HEK293 (cell line): ENCODE measurements at regions not wholly inside any gene's neighbourhood (a gene's known extent, or its start where the extent isn't known, plus 50 kb on each side); places are given as distances from the start of the nearest gene placed in this dataset.

ENCODE experiments used
- CTCF ChIA-PET: fragments of 350-600 bp; formaldehyde crosslinking; extraction: SDS; loops from one replicate; lab custom pipeline; 2021; ENCODE audit warnings: antibody characterized with exemption; lab: Yijun Ruan, JAX
- POLR2A ChIA-PET: fragments of 300-600 bp; formaldehyde crosslinking; extraction: SDS; loops from one replicate; lab custom pipeline; 2020; ENCODE audit warnings: antibody characterized with exemption, inconsistent platforms; lab: Yijun Ruan, JAX
- H3K27ac ChIP-seq: fragments of 200-500 bp; sonication (Bioruptor generic); 2 replicates; pipeline ENCODE4 v1.5.1; 2014; ENCODE audit warnings: low read depth, low read length, control low read depth, inconsistent platforms; ENCODE audit errors: extremely low read depth
- H3K36me3 ChIP-seq, 2 experiments: fragments of 200-500 bp in 1 of 2; sonication (Bioruptor generic) in 1 of 2; 1 replicate in 1 of 2; 2 replicates in 1 of 2; pipeline ENCODE4 v1.5.1; 2014 to 2017; ENCODE audit warnings: inconsistent platforms in 2 of 2, low read length in 2 of 2; ENCODE audit not compliant: control insufficient read depth in 2 of 2, insufficient read depth in 1 of 2
- H3K4me1 ChIP-seq: fragments of 200-500 bp; sonication (Bioruptor generic); 2 replicates; pipeline ENCODE4 v1.5.1; 2014; ENCODE audit warnings: mild to moderate bottlenecking, low read length, inconsistent platforms; ENCODE audit not compliant: control insufficient read depth, insufficient read depth
- H3K4me3 ChIP-seq: 2 replicates; pipeline ENCODE4 v1.5.1; 2011; ENCODE audit warnings: low read depth, mild to moderate bottlenecking, control low read depth, low read length, moderate library complexity
- H3K9me3 ChIP-seq: fragments of 200-500 bp; sonication (Bioruptor generic); 2 replicates; pipeline ENCODE4 v1.5.1; 2014; ENCODE audit warnings: low read depth, low read length, inconsistent platforms; ENCODE audit not compliant: control insufficient read depth, insufficient read depth
- FEZF1 ChIP-seq: fragments of 450-650 bp; formaldehyde crosslinking; IDR thresholded peaks from 2 replicates; pipeline ENCODE4 v1.5.1; 2016; ENCODE audit warnings: missing biosample characterization, missing genetic modification characterization
- HOXD13 ChIP-seq: sonication (generic); formaldehyde crosslinking; IDR thresholded peaks from 2 replicates; pipeline ENCODE4 v1.8.0; 2022; ENCODE audit warnings: missing genetic modification reagents, borderline replicate concordance
- PRDM6 ChIP-seq: fragments of 450-650 bp; formaldehyde crosslinking; IDR thresholded peaks from 2 replicates; pipeline ENCODE4 v1.5.1; 2017; ENCODE audit warnings: missing biosample characterization, missing genetic modification characterization
- REST ChIP-seq: fragments of 450-650 bp; formaldehyde crosslinking; IDR thresholded peaks from 2 replicates; pipeline ENCODE4 v1.5.1; 2016; ENCODE audit warnings: missing biosample characterization, missing genetic modification characterization
- TRIM28 ChIP-seq: IDR thresholded peaks from 2 replicates; pipeline ENCODE4 v1.6.1; 2011; ENCODE audit warnings: low read length, control low read depth, borderline replicate concordance
- ZBTB11 ChIP-seq: fragments of 450-650 bp; formaldehyde crosslinking; conservative IDR thresholded peaks from 2 replicates; pipeline ENCODE4 v1.5.1; 2016; ENCODE audit warnings: low read depth, missing biosample characterization, missing genetic modification characterization
- ZFHX2 ChIP-seq: fragments of 450-650 bp; formaldehyde crosslinking; conservative IDR thresholded peaks from 2 replicates; pipeline ENCODE4 v1.5.1; 2016; ENCODE audit warnings: missing biosample characterization, missing genetic modification characterization
- ZNF146 ChIP-seq: fragments of 450-650 bp; formaldehyde crosslinking; IDR thresholded peaks from 2 replicates; pipeline ENCODE4 v1.5.1; 2016; ENCODE audit warnings: missing biosample characterization, missing genetic modification characterization
- ZNF211 ChIP-seq: fragments of 450-650 bp; formaldehyde crosslinking; IDR thresholded peaks from 2 replicates; pipeline ENCODE4 v1.5.1; 2016; ENCODE audit warnings: low read depth, missing biosample characterization, missing genetic modification characterization
- ZNF366 ChIP-seq: fragments of 450-650 bp; formaldehyde crosslinking; conservative IDR thresholded peaks from 2 replicates; pipeline ENCODE4 v1.5.1; 2016; ENCODE audit warnings: missing biosample characterization, missing genetic modification characterization
- ZNF423 ChIP-seq: fragments of 450-650 bp; formaldehyde crosslinking; IDR thresholded peaks from 2 replicates; pipeline ENCODE4 v1.5.1; 2016; ENCODE audit warnings: missing biosample characterization, missing genetic modification characterization
- ZNF488 ChIP-seq: fragments of 450-650 bp; formaldehyde crosslinking; IDR thresholded peaks from 2 replicates; pipeline ENCODE4 v1.5.1; 2016; ENCODE audit warnings: missing biosample characterization, missing genetic modification characterization
- ZNF514 ChIP-seq: fragments of 450-650 bp; formaldehyde crosslinking; IDR thresholded peaks from 2 replicates; pipeline ENCODE4 v1.5.1; 2016; ENCODE audit warnings: missing biosample characterization, missing genetic modification characterization
- ZNF558 ChIP-seq: fragments of 450-650 bp; formaldehyde crosslinking; IDR thresholded peaks from 2 replicates; pipeline ENCODE4 v1.5.1; 2016; ENCODE audit warnings: missing biosample characterization, missing genetic modification characterization
- ZNF658 ChIP-seq: fragments of 450-650 bp; formaldehyde crosslinking; IDR thresholded peaks from 2 replicates; pipeline ENCODE4; 2016; ENCODE audit warnings: missing biosample characterization, missing genetic modification characterization
- ZNF776 ChIP-seq: fragments of 450-650 bp; formaldehyde crosslinking; IDR thresholded peaks from 2 replicates; pipeline ENCODE4 v1.5.0; 2017; ENCODE audit warnings: missing biosample characterization, missing genetic modification characterization, borderline replicate concordance

- TF ChIP-seq ZNF211 (tag by site-specific recombination) (no peak), ZNF558 (tag by site-specific recombination) (no peak), ZBTB11 (tag by site-specific recombination) (no peak), ZNF366 (tag by site-specific recombination) (no peak), PRDM6 (tag by site-specific recombination) (no peak)
These were observed 1016.9 kb upstream of the ALCAM start (continued) for GRCh38 chr3:104349836-104350235.

GRCh38 chr3:104353951-104354350, 1012.8 kb upstream of the ALCAM start:
- no peaks in the 10 kb centered on the region for H3K9me3 ChIP-seq
- H3K4me3 ChIP-seq = no peak overlapping the region
- CTCF ChIA-PET = no interaction called here
- POLR2A ChIA-PET = no interaction called here
- H3K36me3 ChIP-seq = no peaks in the 10 kb centered on the region
- H3K4me1 ChIP-seq = no peaks in the 10 kb centered on the region
- H3K27ac ChIP-seq = no peak overlapping the region
- TF ChIP-seq ZNF423 (tag by site-specific recombination) (no peak), ZNF146 (tag by site-specific recombination) (0 out of 2 replicates have a peak, but pooled peaks have one; percentile 4)

- no peak overlapping the region for H3K4me3 ChIP-seq
- H3K27ac ChIP-seq = no peak overlapping the region
- TF ChIP-seq ZNF514 (tag by site-specific recombination) (no peak), ZNF658 (tag by site-specific recombination) (no peak), ZNF776 (tag by site-specific recombination) (no peak), TRIM28 (no peak), FEZF1 (tag by site-specific recombination) (no peak), HOXD13 (CRISPR knock-in tag) (no peak), ZFHX2 (tag by site-specific recombination) (no peak)
- ChIA-PET CTCF (no interaction called here), POLR2A (no interaction called here)
- H3K4me1 ChIP-seq = no peaks in the 10 kb centered on the region
- H3K9me3 ChIP-seq = no peaks in the 10 kb centered on the region
- no peaks in the 10 kb centered on the region for H3K36me3 ChIP-seq
These were observed 1007.2 kb upstream of the ALCAM start for GRCh38 chr3:104359546-104359945.

GRCh38 chr3:104360038-104360437, 1006.7 kb upstream of the ALCAM start:
- no peaks in the 10 kb centered on the region for H3K36me3 ChIP-seq
- no peak overlapping the region for H3K4me3 ChIP-seq
- TF ChIP-seq REST = no peak
- no peak for TF ChIP-seq ZNF488 (tag by site-specific recombination)
- ChIA-PET POLR2A (no interaction called here), CTCF (no interaction called here)
- H3K4me1 ChIP-seq = no peaks in the 10 kb centered on the region
- H3K27ac ChIP-seq = no peak overlapping the region
- no peaks in the 10 kb centered on the region for H3K9me3 ChIP-seq
